HG02623 (cell line): ENCODE measurements at regions not wholly inside any gene's neighbourhood (a gene's known extent, or its start where the extent isn't known, plus 50 kb on each side); places are given as distances from the start of the nearest gene placed in this dataset.
"Not testable (repeated sequence)": the region's sequence is repeated elsewhere in the genome, so short reads cannot be mapped to it uniquely, and the experiment has no call there.

Source experiments
- ATAC-seq: cut with Tn5 transposase; IDR thresholded peaks from one replicate; pipeline ENCODE4 v1.9.1; 2021; ENCODE audit warnings: moderate library complexity; ENCODE audit not compliant: unreplicated experiment

DNA sequence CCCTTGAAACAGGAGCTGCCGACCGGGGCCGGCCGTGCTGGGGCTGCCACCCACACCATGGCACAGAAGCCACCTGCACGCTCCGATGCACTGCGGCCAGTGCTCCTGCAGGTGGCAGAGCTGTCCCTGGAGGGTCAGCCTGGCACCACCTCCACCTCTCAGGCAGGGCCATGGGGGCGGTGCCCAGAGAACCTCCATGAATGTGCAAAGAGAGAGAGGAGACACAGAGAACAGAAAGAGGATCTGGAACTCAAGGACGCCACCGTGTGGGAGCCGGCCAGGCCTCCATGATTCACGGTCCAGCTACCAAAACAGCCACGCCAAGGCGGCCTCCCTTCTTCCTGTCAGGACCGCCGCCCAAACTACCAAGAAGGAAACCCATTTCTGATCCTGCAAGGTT, 5397.7 kb upstream of the TPTE start:
- not testable (repeated sequence) for ATAC-seq

DNA sequence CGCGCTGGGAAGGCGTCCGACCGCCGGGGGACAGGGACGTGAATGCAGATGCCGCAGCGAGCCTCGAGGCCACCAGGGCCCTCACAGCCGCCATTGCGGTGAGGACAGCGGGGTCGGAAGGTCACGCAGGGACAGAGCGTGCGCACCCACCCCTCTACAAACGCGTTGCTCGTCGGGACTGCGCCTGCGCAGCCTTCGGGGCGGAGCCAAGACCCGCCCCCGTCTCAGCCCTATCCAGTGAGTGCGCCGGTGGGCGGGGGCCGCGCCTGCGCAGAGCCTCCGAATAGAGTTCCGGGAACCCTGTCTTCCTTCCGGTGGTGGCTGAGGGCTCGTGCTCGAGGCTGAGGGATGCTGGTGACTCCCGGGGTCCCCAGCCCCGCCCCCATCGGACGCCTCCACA, 5393.1 kb upstream of the TPTE start:
- ATAC-seq, result peak; percentile 91

DNA sequence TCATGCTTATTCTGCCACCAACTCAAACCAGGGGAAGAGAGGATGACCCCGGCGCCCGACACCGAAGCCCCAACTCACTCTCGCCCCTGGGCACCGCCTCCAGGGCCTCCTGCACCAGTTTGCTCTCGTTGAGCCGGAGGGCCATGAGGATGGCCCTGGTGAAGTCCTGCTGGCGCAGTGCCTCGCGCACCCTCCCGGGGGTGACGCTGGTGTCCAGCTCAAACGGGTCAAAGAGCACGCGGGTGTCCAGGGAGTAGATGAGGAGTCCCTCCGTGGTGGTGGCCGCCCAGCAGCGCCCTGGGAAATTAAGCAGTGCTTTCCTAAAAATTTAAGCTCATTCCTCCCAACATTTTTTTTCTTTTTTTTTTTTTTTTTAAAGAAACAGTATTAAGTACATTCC, 5387.6 kb upstream of the TPTE start:
- not testable (repeated sequence) for ATAC-seq

DNA sequence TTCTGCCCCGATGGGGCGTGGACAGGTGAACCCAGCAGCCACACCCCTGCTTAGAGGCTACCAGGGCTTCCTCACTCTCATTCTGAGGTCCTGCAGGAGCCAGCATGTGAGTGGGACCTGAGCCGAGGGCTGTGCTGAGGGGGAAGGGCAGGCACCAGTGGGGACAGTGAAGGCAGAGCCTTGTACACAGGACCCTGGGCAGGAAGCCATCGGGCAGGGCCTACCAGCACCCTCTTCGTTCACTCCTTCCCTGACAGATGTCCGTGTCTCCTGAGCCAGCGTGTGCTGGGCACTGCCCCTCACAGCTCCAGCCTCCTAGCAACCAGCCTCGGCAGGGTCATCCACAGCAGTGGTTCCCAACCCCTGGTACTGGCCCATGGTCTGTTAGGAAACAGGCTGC, 5385.0 kb upstream of the TPTE start:
- ATAC-seq, result not testable (repeated sequence)

DNA sequence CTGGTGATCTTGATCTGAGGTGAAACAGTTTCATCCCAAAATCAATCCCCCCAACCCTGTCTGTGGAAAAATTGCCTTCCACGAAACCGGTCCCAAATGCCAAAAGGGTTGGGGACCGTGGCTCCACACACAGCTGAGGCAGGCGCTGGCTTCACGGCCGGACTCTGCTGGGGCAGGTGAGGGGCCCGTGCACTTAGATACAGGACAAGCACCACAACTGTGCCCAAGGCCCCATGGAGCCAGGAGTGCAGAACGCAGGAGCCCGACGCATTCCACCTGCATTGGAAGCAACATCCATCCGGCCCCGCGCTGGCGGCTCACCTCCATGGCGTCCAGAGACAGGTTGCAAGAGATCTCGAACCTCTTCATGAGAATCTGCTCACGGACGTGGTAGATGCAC, 5384.4 kb upstream of the TPTE start:
- ATAC-seq, result not testable (repeated sequence)

DNA sequence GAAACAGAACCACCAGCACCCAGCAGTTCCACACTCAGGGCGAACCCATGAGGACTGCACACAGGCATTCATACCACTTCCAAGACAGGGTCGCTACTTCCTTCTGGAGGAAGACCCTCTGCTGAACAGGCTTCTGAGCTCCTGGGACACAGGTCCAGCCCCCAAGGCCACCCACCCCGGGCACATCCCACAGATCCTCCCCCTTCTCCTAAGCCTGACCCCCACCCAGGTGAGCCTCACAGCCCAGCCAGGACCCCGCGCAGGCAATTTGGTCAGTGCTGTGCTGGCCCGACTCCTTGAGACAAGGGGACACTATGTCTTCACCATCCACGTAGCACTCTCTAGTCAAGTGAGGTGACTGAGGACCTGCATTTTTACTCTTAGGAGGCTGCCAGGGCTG, 5382.7 kb upstream of the TPTE start:
- not testable (repeated sequence) for ATAC-seq

DNA sequence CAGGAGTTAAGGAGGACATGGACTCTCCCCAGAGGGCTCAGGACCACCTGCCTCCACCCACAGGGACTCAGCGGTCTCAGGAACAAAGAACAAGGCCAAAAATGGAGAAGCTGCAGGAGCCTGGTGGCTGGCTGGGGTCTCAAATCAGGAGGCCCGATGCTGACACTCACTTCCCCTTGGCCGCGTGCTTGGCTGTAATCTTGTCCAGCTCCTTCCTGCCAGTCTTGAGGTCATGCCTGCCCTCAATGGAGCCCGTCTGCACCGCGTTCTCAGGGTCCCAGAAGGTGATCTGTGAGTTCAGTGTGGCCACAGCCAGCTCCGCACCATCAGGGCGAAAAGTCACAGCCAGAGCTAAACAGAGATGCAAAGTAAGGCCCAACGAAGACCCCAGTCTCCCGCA, 5381.9 kb upstream of the TPTE start:
- ATAC-seq, result not testable (repeated sequence)

DNA sequence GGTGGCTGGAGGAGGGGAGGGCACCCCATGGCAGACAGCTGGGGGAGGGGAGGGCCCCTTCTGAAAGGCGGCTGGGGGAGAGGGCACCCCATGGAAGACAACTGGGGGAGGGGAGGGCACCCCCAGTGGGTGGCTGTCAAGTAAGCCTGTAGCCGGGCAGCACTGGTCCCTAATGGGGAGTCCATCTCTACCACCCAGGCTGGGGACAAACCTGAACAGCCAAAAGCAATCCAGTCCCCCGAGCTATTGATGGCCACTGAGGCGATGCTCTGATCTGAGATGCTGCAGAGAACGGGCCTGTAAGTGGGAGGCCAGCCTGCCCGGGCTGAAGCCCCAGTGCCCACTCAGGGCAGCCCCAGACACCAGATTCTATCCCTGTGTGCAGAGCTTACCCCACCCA, 5378.4 kb upstream of the TPTE start:
- ATAC-seq, result not testable (repeated sequence)

DNA sequence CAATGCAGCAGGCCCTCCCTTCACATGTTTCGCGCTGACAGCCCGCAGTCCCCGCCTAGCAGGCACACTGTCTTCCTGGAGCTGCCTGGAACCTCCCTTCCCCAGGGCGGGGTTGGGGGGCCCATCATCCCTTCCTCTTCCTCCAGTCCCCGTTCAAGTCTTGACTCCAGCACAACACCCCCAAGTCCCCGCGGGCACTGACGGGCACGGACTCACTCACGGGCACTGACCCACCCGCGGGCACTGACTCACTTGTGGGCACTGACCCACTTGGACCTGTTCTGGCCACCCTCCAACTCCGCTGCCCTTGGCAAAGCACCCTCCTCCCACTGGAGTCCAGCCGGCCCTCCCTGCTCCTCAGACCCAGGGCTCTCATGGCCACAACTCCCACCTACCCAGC, 5376.7 kb upstream of the TPTE start:
- not testable (repeated sequence) for ATAC-seq

DNA sequence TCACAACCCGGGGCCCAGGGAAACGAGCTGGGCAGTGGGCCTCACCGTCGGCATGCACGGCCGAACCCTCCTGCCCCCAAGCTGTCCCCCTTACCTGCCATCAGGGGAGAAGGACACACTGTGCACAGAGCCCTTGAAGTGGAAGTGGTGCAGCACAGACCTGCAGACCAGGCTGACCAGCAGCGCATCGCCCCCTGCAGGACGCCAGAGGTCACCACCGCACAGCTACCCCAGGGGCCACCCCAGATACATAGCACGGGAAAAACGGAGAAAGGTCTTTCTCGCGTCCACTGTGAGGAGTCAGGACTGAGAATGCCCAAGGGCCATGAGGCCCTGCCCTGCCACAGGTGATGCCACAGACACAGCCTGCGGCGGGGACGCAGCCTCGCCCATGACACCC, 5373.7 kb upstream of the TPTE start:
- not testable (repeated sequence) for ATAC-seq

DNA sequence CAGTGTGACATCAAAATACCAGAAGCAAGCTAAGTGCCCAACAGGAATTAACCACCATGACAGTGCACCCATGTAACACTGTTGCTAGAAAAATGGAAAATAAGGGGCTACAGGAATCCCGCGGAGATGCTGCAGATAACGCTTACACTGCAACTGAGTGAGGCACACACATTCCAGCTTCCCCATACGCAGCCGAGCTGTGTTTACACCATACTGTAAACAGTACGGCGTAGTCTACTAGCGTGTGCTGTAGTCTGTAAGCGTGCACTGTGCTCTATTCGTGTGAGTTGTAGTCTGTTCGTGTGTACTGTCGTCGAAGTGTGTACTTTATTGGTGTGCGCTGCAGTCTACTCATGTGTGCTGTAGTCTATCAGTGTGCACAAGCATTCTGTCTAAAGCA, 5372.2 kb upstream of the TPTE start:
- ATAC-seq, result not testable (repeated sequence)

DNA sequence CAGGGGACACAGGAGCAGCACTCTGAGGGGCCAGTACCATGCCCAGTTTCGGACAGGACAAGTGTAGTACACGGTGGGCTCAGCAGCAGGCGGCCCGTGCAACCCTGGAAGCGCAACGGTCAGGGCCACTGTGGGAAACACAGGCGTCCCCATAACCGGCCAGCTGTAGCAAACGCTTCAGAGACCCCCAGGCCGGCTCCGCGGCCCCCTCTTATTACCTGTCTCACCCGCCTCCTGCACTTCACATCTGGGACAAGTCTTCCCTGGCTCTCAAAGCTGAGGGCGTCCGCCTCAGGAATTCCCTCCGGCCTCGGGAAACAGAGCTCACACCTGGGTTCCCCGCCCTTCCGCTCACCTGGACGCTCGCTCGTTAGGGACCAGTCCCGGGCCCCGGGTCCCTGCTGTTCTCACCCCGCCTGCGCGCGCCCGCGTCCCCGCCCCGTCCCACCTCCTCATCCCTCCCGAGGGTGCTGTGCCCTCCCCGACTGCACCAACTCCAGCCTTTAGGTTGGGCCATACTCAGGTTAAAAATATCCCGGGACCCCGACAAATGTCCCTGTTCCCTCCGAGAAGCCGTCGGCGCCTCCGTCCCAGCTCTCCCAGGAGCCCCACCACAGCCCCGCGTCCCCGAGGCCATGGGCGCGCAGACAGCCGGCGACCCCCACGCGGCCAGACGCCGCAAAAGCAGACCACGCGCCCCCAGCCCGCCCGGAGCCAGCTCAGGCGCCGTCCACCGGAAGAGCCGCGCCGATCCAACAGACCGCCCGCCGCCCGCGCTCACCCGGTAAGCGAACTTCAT, 5367.3 kb upstream of the TPTE start:
- not testable (repeated sequence) for ATAC-seq

DNA sequence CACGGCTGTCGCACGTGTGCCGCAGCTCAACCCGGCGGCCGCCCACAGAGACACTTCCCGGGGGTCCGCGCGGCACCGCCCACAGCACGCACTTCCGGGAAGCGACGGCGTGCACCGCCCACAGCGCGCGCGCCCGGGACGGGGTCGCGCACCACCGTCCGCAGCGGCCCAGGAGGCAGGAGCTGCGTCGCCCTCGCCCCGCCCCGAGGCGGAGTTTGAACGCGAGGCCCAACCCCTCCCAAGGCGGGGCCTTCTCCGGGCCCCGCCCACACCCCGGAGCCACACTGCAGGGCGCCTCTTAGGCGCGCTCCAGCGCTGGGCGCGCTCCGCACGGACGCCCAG, 5366.8 kb upstream of the TPTE start:
- ATAC-seq, result peak; percentile 78

DNA sequence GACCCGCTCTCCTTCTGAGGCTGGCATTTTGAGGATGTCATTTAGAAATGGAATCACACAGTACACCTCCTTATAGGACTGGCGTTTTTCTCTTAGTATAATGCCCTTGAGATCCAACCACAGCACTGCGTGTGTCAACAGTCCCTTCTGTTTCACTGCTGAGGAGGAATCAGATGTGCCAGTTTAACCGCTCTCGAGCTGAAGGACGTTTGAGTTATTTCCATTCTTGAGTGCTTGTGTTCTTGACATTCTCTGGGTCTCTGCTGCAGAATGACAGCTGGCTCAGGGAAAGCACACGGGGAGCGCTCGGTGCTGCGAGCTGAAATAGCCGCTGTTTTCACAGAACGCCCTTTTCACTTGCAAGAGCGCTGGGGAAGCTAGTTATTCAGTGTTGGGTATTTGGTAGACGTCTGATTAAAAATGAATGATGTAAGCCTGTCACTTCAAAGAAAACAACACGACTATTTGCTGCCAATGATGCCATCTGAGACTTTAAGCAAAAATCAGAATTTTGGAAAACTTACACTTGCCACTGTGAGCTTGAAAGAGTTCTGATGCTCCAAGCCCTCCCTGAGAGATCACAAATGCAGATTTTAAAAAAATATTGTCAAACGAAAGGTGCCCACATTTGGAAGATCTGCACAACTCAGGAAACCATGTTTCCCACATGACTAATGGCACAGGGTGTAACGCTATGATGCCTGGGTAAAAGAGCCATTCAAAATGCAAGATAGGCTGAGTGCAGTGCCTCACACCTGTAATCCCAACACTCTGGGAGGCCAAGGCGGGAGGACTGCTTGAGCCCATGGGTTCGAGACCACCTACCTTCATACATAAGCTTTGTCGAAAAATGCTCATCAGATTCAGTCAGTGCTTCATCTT, 5358.4 kb upstream of the TPTE start:
- not testable (repeated sequence) for ATAC-seq

DNA sequence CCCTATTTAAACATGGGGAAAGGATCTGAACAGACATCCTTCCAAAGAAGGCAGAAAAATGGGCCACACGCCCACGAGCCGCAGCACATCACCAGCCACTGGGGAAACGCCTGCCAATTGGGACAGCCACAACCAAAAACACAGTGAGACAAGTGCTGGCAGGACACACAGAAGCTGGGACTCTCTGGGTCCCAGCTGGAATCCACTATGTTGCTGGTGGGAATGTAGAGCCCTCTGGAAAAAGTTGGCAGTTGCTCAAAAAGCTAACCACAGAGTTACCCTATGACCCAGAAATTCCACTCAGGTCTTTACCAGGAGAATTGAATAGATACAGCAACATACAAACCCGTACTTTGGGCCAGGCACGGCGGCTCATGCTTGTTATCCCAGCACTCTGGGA, 5355.6 kb upstream of the TPTE start:
- not testable (repeated sequence) for ATAC-seq
